ENCODE measurements at regions not wholly inside any gene's neighbourhood (a gene's known extent, or its start where the extent isn't known, plus 50 kb on each side); places are given as distances from the start of the nearest gene placed in this dataset.

DNA sequence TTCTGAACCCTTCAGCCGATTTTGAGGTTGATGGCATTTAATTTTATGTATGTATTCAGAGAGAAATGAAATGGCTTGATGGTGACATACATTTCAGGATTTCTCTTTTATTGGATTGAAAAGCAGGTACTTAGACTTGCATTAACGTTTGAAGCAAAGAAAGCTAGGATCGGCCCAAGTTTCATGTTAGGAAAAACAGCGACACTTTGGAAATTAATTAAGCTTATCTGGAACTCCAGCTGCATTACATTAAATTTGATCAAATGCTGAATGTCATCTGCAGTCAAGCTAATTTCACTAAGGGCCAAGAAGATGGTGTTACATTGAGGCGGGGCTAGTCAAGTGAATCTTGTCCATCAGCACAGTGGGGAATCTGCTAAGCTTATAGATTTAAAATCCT is 441.8 kb downstream of the IRS1 start:
- TF ChIP-seq, protein P1, sequence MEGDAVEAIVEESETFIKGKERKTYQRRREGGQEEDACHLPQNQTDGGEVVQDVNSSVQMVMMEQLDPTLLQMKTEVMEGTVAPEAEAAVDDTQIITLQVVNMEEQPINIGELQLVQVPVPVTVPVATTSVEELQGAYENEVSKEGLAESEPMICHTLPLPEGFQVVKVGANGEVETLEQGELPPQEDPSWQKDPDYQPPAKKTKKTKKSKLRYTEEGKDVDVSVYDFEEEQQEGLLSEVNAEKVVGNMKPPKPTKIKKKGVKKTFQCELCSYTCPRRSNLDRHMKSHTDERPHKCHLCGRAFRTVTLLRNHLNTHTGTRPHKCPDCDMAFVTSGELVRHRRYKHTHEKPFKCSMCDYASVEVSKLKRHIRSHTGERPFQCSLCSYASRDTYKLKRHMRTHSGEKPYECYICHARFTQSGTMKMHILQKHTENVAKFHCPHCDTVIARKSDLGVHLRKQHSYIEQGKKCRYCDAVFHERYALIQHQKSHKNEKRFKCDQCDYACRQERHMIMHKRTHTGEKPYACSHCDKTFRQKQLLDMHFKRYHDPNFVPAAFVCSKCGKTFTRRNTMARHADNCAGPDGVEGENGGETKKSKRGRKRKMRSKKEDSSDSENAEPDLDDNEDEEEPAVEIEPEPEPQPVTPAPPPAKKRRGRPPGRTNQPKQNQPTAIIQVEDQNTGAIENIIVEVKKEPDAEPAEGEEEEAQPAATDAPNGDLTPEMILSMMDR (IDR thresholded peaks at IDR 0.05) = no peak
- no peak for TF ChIP-seq POLR2A (IDR thresholded peaks at IDR 0.05)
